ENCODE measurements at regions not wholly inside any gene's neighbourhood (a gene's known extent, or its start where the extent isn't known, plus 50 kb on each side); places are given as distances from the start of the nearest gene placed in this dataset.
"Not testable (repeated sequence)": the region's sequence is repeated elsewhere in the genome, so short reads cannot be mapped to it uniquely, and the experiment has no call there.

- not testable (repeated sequence) for H3K4me3 Mint-ChIP-seq (ENCODE audit: unreplicated experiment); H3K9me3 Mint-ChIP-seq (ENCODE audit: unreplicated experiment); H3K36me3 Mint-ChIP-seq (ENCODE audit: unreplicated experiment); H3K4me1 Mint-ChIP-seq (ENCODE audit: low read depth, unreplicated experiment); DNase-seq; H3K27me3 Mint-ChIP-seq (ENCODE audit: unreplicated experiment); H3K27ac Mint-ChIP-seq (ENCODE audit: unreplicated experiment)
These were observed 287.5 kb upstream of the FRG1 start for GRCh38 chr4:189653130-189653653.

- H3K9me3 Mint-ChIP-seq (ENCODE audit: unreplicated experiment); DNase-seq: not testable (repeated sequence)
These were observed 286.7 kb upstream of the FRG1 start for GRCh38 chr4:189653983-189654382.

GRCh38 chr4:189654396-189654795, 286.3 kb upstream of the FRG1 start:
- not testable (repeated sequence) for H3K27ac Mint-ChIP-seq (ENCODE audit: unreplicated experiment); DNase-seq; H3K36me3 Mint-ChIP-seq (ENCODE audit: unreplicated experiment); H3K27me3 Mint-ChIP-seq (ENCODE audit: unreplicated experiment); H3K4me1 Mint-ChIP-seq (ENCODE audit: low read depth, unreplicated experiment); H3K4me3 Mint-ChIP-seq (ENCODE audit: unreplicated experiment); H3K9me3 Mint-ChIP-seq (ENCODE audit: unreplicated experiment)

More at GRCh38 chr4:189653983-189654382, 286.7 kb upstream of the FRG1 start:
- H3K36me3 Mint-ChIP-seq (ENCODE audit: unreplicated experiment); H3K4me1 Mint-ChIP-seq (ENCODE audit: low read depth, unreplicated experiment); H3K27ac Mint-ChIP-seq (ENCODE audit: unreplicated experiment); H3K4me3 Mint-ChIP-seq (ENCODE audit: unreplicated experiment); H3K27me3 Mint-ChIP-seq (ENCODE audit: unreplicated experiment): not testable (repeated sequence)

- not testable (repeated sequence) for H3K36me3 Mint-ChIP-seq (ENCODE audit: unreplicated experiment); H3K27me3 Mint-ChIP-seq (ENCODE audit: unreplicated experiment); H3K27ac Mint-ChIP-seq (ENCODE audit: unreplicated experiment); H3K4me3 Mint-ChIP-seq (ENCODE audit: unreplicated experiment); H3K4me1 Mint-ChIP-seq (ENCODE audit: low read depth, unreplicated experiment); H3K9me3 Mint-ChIP-seq (ENCODE audit: unreplicated experiment); DNase-seq
These were observed 284.9 kb upstream of the FRG1 start for GRCh38 chr4:189655817-189656216.

- no peak for TF ChIP-seq CTCF (IDR thresholded peaks at IDR 0.05; ENCODE audit: partially characterized antibody, unreplicated experiment)
- Mint-ChIP-seq H3K27me3 (ENCODE audit: unreplicated experiment) (no peaks in the 10 kb centered on the region), H3K9me3 (ENCODE audit: unreplicated experiment) (no peaks in the 10 kb centered on the region), H3K36me3 (ENCODE audit: unreplicated experiment) (no peaks in the 10 kb centered on the region), H3K4me1 (ENCODE audit: low read depth, unreplicated experiment) (peaks cover 8% of the 10 kb centered on the region), H3K27ac (ENCODE audit: unreplicated experiment) (no peak overlapping the region), H3K4me3 (ENCODE audit: unreplicated experiment) (no peak overlapping the region)
- no peak for DNase-seq
These were observed 284.0 kb upstream of the FRG1 start for GRCh38 chr4:189656641-189657040.

- not testable (repeated sequence) for H3K27ac Mint-ChIP-seq (ENCODE audit: unreplicated experiment); DNase-seq; H3K27me3 Mint-ChIP-seq (ENCODE audit: unreplicated experiment); H3K36me3 Mint-ChIP-seq (ENCODE audit: unreplicated experiment); H3K4me3 Mint-ChIP-seq (ENCODE audit: unreplicated experiment); H3K9me3 Mint-ChIP-seq (ENCODE audit: unreplicated experiment); H3K4me1 Mint-ChIP-seq (ENCODE audit: low read depth, unreplicated experiment)
These were observed 282.4 kb upstream of the FRG1 start for GRCh38 chr4:189658259-189658658.

GRCh38 chr4:189658831-189659230, 281.8 kb upstream of the FRG1 start:
- H3K4me1 Mint-ChIP-seq (ENCODE audit: low read depth, unreplicated experiment); H3K4me3 Mint-ChIP-seq (ENCODE audit: unreplicated experiment); H3K9me3 Mint-ChIP-seq (ENCODE audit: unreplicated experiment); H3K36me3 Mint-ChIP-seq (ENCODE audit: unreplicated experiment); DNase-seq; H3K27ac Mint-ChIP-seq (ENCODE audit: unreplicated experiment); H3K27me3 Mint-ChIP-seq (ENCODE audit: unreplicated experiment): not testable (repeated sequence)

- Mint-ChIP-seq H3K4me3 (ENCODE audit: unreplicated experiment) (no peak overlapping the region), H3K27me3 (ENCODE audit: unreplicated experiment) (no peaks in the 10 kb centered on the region), H3K36me3 (ENCODE audit: unreplicated experiment) (no peaks in the 10 kb centered on the region), H3K27ac (ENCODE audit: unreplicated experiment) (no peak overlapping the region), H3K9me3 (ENCODE audit: unreplicated experiment) (peaks cover 1% of the 10 kb centered on the region), H3K4me1 (ENCODE audit: low read depth, unreplicated experiment) (peaks cover 8% of the 10 kb centered on the region)
- no peak for DNase-seq
- TF ChIP-seq CTCF (IDR thresholded peaks at IDR 0.05; ENCODE audit: partially characterized antibody, unreplicated experiment) = no peak
These were observed 281.4 kb upstream of the FRG1 start for GRCh38 chr4:189659287-189659686.

Measured in glutamatergic neuron (in vitro differentiated cells).